EH (cell line): ENCODE measurements at regions not wholly inside any gene's neighbourhood (a gene's known extent, or its start where the extent isn't known, plus 50 kb on each side); places are given as distances from the start of the nearest gene placed in this dataset.

Experiments used
- DNase-seq: peaks from one replicate; pipeline ENCODE4 v3.0.0-alpha.2; 2015; ENCODE audit warnings: low read depth

GRCh38 chr2:62447411-62447810 lies 58.6 kb downstream of the TMEM17 start:
- peak; percentile 27 for DNase-seq

GRCh38 chr2:62446491-62446890 lies 59.5 kb downstream of the TMEM17 start:
- DNase-seq: no peak

GRCh38 chr2:62443886-62444285 lies 62.1 kb downstream of the TMEM17 start:
- DNase-seq: peak; percentile 13

GRCh38 chr2:62443471-62443870 lies 62.5 kb downstream of the TMEM17 start:
- no peak for DNase-seq

GRCh38 chr2:62441824-62442223 lies 64.2 kb downstream of the TMEM17 start:
- DNase-seq: no peak

- no peak for DNase-seq
Measured at GRCh38 chr2:62441421-62441820, 64.6 kb downstream of the TMEM17 start.

GRCh38 chr2:62440281-62440946 lies 65.6 kb downstream of the TMEM17 start:
- DNase-seq: no peak

GRCh38 chr2:62439425-62439824 lies 66.6 kb downstream of the TMEM17 start:
- no peak for DNase-seq

- no peak for DNase-seq
Measured at GRCh38 chr2:62437785-62438184, 68.2 kb downstream of the TMEM17 start.

GRCh38 chr2:62435720-62436119 lies 70.3 kb downstream of the TMEM17 start:
- no peak for DNase-seq

GRCh38 chr2:62432407-62432806 lies 73.6 kb downstream of the TMEM17 start:
- DNase-seq: no peak

GRCh38 chr2:62431512-62431911 lies 74.5 kb downstream of the TMEM17 start:
- DNase-seq: no peak

- no peak for DNase-seq
Measured at GRCh38 chr2:62430146-62430545, 75.8 kb downstream of the TMEM17 start.

GRCh38 chr2:62427146-62427545 lies 78.8 kb downstream of the TMEM17 start:
- DNase-seq: no peak

GRCh38 chr2:62426154-62426912 lies 79.7 kb downstream of the TMEM17 start:
- DNase-seq: no peak

- no peak for DNase-seq
Measured at GRCh38 chr2:62425684-62426083, 80.3 kb downstream of the TMEM17 start.

GRCh38 chr2:62424899-62425298 lies 81.1 kb downstream of the TMEM17 start:
- DNase-seq: no peak

GRCh38 chr2:62423883-62424458 lies 82.0 kb downstream of the TMEM17 start:
- no peak for DNase-seq

GRCh38 chr2:62423235-62423634 lies 82.8 kb downstream of the TMEM17 start:
- DNase-seq: peak; percentile 37

GRCh38 chr2:62415518-62415917 lies 90.5 kb downstream of the TMEM17 start:
- DNase-seq: no peak

- DNase-seq: no peak
Measured at GRCh38 chr2:62415019-62415431, 91.0 kb downstream of the TMEM17 start.

GRCh38 chr2:62413116-62413663 lies 92.8 kb downstream of the TMEM17 start:
- DNase-seq: no peak

- peak; percentile 28 for DNase-seq
Measured at GRCh38 chr2:62412347-62412742, 93.7 kb downstream of the TMEM17 start.
